Fibroblast of lung (primary cell): ENCODE measurements at regions not wholly inside any gene's neighbourhood (a gene's known extent, or its start where the extent isn't known, plus 50 kb on each side); places are given as distances from the start of the nearest gene placed in this dataset.

Experiments
- DNase-seq, 2 donors: peaks; one replicate each; pipeline versions ENCODE4 v3.0.0 to v3.0.0-alpha.2; 2010; ENCODE audit warnings: low read depth in 2 of 2
- H2AFZ ChIP-seq: 2 replicates; pipeline ENCODE4 v1.5.1; 2012; ENCODE audit warnings: low read length, control low read depth, inconsistent platforms
- H3K27ac ChIP-seq: 2 replicates; pipeline ENCODE4 v1.5.1; 2011; ENCODE audit warnings: low read length, control low read depth; ENCODE audit not compliant: insufficient read depth
- H3K27me3 ChIP-seq: 2 replicates; pipeline ENCODE4 v1.5.1; 2011; ENCODE audit warnings: mild to moderate bottlenecking, low read length; ENCODE audit not compliant: control insufficient read depth, insufficient read depth
- H3K36me3 ChIP-seq: 2 replicates; pipeline ENCODE4 v1.5.1; 2011; ENCODE audit warnings: low read length; ENCODE audit not compliant: control insufficient read depth, insufficient read depth
- H3K4me1 ChIP-seq: 2 replicates; pipeline ENCODE4 v1.5.1; 2011; ENCODE audit warnings: low read length; ENCODE audit not compliant: control insufficient read depth, insufficient read depth; ENCODE audit errors: extremely low read depth
- H3K4me2 ChIP-seq: 2 replicates; pipeline ENCODE4 v1.5.1; 2011; ENCODE audit warnings: low read length, control low read depth; ENCODE audit not compliant: insufficient read depth; ENCODE audit errors: extremely low read depth
- H3K4me3 ChIP-seq, 4 experiments: fragments of 200-600 bp in 1 of 4; sonication (generic) in 1 of 4; replicated peaks in 1 of 4; 2 replicates each; pipeline ENCODE4 v1.5.1; 2011 to 2016; ENCODE audit warnings: low read length in 4 of 4, low read depth in 3 of 4, mild to moderate bottlenecking in 3 of 4, control low read depth in 2 of 4, inconsistent platforms in 1 of 4, mixed read lengths in 1 of 4; ENCODE audit not compliant: insufficient read depth in 1 of 4; ENCODE audit errors: control extremely low read depth in 1 of 4
- H3K79me2 ChIP-seq: 2 replicates; pipeline ENCODE4 v1.5.1; 2012; ENCODE audit warnings: mild to moderate bottlenecking, low read length, inconsistent platforms; ENCODE audit not compliant: control insufficient read depth, insufficient read depth
- H3K9ac ChIP-seq: 2 replicates; pipeline ENCODE4 v1.5.1; 2011; ENCODE audit warnings: mild to moderate bottlenecking, low read length, control low read depth; ENCODE audit not compliant: insufficient read depth
- H3K9me3 ChIP-seq: 2 replicates; pipeline ENCODE4 v1.5.1; 2012; ENCODE audit warnings: low read depth, low read length; ENCODE audit not compliant: control insufficient read depth, insufficient read depth
- H4K20me1 ChIP-seq: 2 replicates; pipeline ENCODE4 v1.5.1; 2011; ENCODE audit warnings: low read length; ENCODE audit not compliant: control insufficient read depth, insufficient read depth; ENCODE audit errors: extremely low read depth
- EZH2 ChIP-seq: IDR thresholded peaks from 2 replicates; pipeline ENCODE4 v1.5.1; 2012; ENCODE audit warnings: low read length, control low read depth, mild to moderate bottlenecking; ENCODE audit errors: missing control alignments
- TF ChIP-seq, protein P1 (sequence below), 2 donors: IDR thresholded peaks in 1 of 2; conservative IDR thresholded peaks in 1 of 2; 1 replicate in 1 of 2; 2 replicates in 1 of 2; pipeline ENCODE4 v1.5.1; 2011 to 2012; ENCODE audit warnings: low read length in 2 of 2, control low read depth in 1 of 2, inconsistent platforms in 1 of 2, low read depth in 1 of 2, mild to moderate bottlenecking in 1 of 2

GRCh38 chr2:103222969-103223368 is 461.1 kb downstream of the TMEM182 start:
- H3K4me1 ChIP-seq, result no peaks in the 10 kb centered on the region
- no peaks in the 10 kb centered on the region for H3K36me3 ChIP-seq
- no peaks in the 10 kb centered on the region for H3K27me3 ChIP-seq
- H3K4me3 ChIP-seq, result no peak overlapping the region
- TF ChIP-seq, protein P1, sequence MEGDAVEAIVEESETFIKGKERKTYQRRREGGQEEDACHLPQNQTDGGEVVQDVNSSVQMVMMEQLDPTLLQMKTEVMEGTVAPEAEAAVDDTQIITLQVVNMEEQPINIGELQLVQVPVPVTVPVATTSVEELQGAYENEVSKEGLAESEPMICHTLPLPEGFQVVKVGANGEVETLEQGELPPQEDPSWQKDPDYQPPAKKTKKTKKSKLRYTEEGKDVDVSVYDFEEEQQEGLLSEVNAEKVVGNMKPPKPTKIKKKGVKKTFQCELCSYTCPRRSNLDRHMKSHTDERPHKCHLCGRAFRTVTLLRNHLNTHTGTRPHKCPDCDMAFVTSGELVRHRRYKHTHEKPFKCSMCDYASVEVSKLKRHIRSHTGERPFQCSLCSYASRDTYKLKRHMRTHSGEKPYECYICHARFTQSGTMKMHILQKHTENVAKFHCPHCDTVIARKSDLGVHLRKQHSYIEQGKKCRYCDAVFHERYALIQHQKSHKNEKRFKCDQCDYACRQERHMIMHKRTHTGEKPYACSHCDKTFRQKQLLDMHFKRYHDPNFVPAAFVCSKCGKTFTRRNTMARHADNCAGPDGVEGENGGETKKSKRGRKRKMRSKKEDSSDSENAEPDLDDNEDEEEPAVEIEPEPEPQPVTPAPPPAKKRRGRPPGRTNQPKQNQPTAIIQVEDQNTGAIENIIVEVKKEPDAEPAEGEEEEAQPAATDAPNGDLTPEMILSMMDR (conservative IDR thresholded peaks at IDR 0.05 in 1 of 2, IDR thresholded peaks at IDR 0.05 in 1 of 2; ENCODE audit: low read depth in 1 of 2, low read length in 2 of 2), result no peak
- H3K79me2 ChIP-seq, result no peaks in the 10 kb centered on the region
- DNase-seq, result no peak
- no peak overlapping the region for H2AFZ ChIP-seq
- H3K9me3 ChIP-seq, result no peaks in the 10 kb centered on the region
- H4K20me1 ChIP-seq, result no peaks in the 10 kb centered on the region
- no peak overlapping the region for H3K27ac ChIP-seq
- H3K4me2 ChIP-seq, result no peak overlapping the region
- H3K9ac ChIP-seq, result no peak overlapping the region

GRCh38 chr2:103230796-103231195 is 469.0 kb downstream of the TMEM182 start:
- Histone ChIP-seq H3K4me1 (no peaks in the 10 kb centered on the region), H3K27ac (no peak overlapping the region), H3K27me3 (no peaks in the 10 kb centered on the region), H3K79me2 (no peaks in the 10 kb centered on the region), H3K4me3 (no peak overlapping the region), H3K4me2 (no peak overlapping the region), H2AFZ (no peak overlapping the region), H3K36me3 (no peaks in the 10 kb centered on the region), H3K9ac (no peak overlapping the region), H3K9me3 (no peaks in the 10 kb centered on the region), H4K20me1 (no peaks in the 10 kb centered on the region)
- TF ChIP-seq EZH2, result no peak
- TF ChIP-seq, protein P1 (conservative IDR thresholded peaks at IDR 0.05 in 1 of 2, IDR thresholded peaks at IDR 0.05 in 1 of 2; ENCODE audit: low read depth in 1 of 2, low read length in 2 of 2), result no peak
- DNase-seq, result no peak

GRCh38 chr2:103232865-103233264 is 471.0 kb downstream of the TMEM182 start:
- TF ChIP-seq, protein P1 (conservative IDR thresholded peaks at IDR 0.05 in 1 of 2, IDR thresholded peaks at IDR 0.05 in 1 of 2; ENCODE audit: low read depth in 1 of 2, low read length in 2 of 2), result no peak
- TF ChIP-seq EZH2, result no peak
- no peak overlapping the region for H3K4me2 ChIP-seq
- DNase-seq, result no peak

More at GRCh38 chr2:103232865-103233264, 471.0 kb downstream of the TMEM182 start:
- Histone ChIP-seq H3K27me3 (no peaks in the 10 kb centered on the region), H3K27ac (no peak overlapping the region), H3K4me1 (no peaks in the 10 kb centered on the region), H2AFZ (no peak overlapping the region), H4K20me1 (no peaks in the 10 kb centered on the region), H3K9me3 (no peaks in the 10 kb centered on the region), H3K9ac (no peak overlapping the region), H3K36me3 (no peaks in the 10 kb centered on the region), H3K4me3 (no peak overlapping the region), H3K79me2 (no peaks in the 10 kb centered on the region)
